ENCODE measurements at regions not wholly inside any gene's neighbourhood (a gene's known extent, or its start where the extent isn't known, plus 50 kb on each side); places are given as distances from the start of the nearest gene placed in this dataset.

GRCh38 chr6:44038543-44039065 is 88.6 kb downstream of the MRPL14 start (continued):
- peak; percentile 84 for TF ChIP-seq CHD4 (IDR thresholded peaks at IDR 0.05; ENCODE audit: insufficient read depth, insufficient replicate concordance, low read depth, low read length, poor library complexity, severe bottlenecking)
- TF ChIP-seq GATAD2B (IDR thresholded peaks at IDR 0.05; ENCODE audit: borderline replicate concordance) = no peak
- no peak for TF ChIP-seq SNIP1 (IDR thresholded peaks at IDR 0.05; ENCODE audit: low read depth)
- TF ChIP-seq PHF20 (IDR thresholded peaks at IDR 0.05; ENCODE audit: partially characterized antibody) = peak; percentile 34
- TF ChIP-seq NCOA2 (IDR thresholded peaks at IDR 0.05; ENCODE audit: partially characterized antibody in 2 of 2) = no peak
- TF ChIP-seq PHB (CRISPR knock-in tag; IDR thresholded peaks at IDR 0.05) = no peak
- TF ChIP-seq MTA2 (IDR thresholded peaks at IDR 0.05; ENCODE audit: low read depth) = no peak
- TF ChIP-seq ZNF318 (IDR thresholded peaks at IDR 0.05; ENCODE audit: borderline replicate concordance in 1 of 2, low read depth in 1 of 2) = no peak
- no peak for TF ChIP-seq MCM5 (IDR thresholded peaks at IDR 0.05; ENCODE audit: low read depth)
- TF ChIP-seq XRCC3 (IDR thresholded peaks at IDR 0.05) = no peak
- no peak for TF ChIP-seq ZNF212 (CRISPR knock-in tag; IDR thresholded peaks at IDR 0.05)
- TF ChIP-seq CREB1 (IDR thresholded peaks at IDR 0.05) = no peak
- TF ChIP-seq CREB1 (CRISPR knock-in tag; IDR thresholded peaks at IDR 0.05) = no peak
- no peak for TF ChIP-seq SMARCE1 (IDR thresholded peaks at IDR 0.05)
- no peak for TF ChIP-seq ZBTB12 (CRISPR knock-in tag; IDR thresholded peaks at IDR 0.05)
- TF ChIP-seq ZNF696 (CRISPR knock-in tag; conservative IDR thresholded peaks at IDR 0.05) = no peak
- no peak for TF ChIP-seq USF2 (CRISPR knock-in tag; IDR thresholded peaks at IDR 0.05)
- TF ChIP-seq ZBTB26 (CRISPR knock-in tag; IDR thresholded peaks at IDR 0.05) = no peak

All from K562 (cell line).